ENCODE measurements at regions not wholly inside any gene's neighbourhood (a gene's known extent, or its start where the extent isn't known, plus 50 kb on each side); places are given as distances from the start of the nearest gene placed in this dataset.
"Not testable (repeated sequence)": the region's sequence is repeated elsewhere in the genome, so short reads cannot be mapped to it uniquely, and the experiment has no call there.

GRCh38 chr13:111064661-111065060 is 50.4 kb upstream of the ARHGEF7 start:
- no peak for DNase-seq (ENCODE audit: low spot score)

GRCh38 chr13:111062966-111063365 is 52.1 kb upstream of the ARHGEF7 start:
- DNase-seq (ENCODE audit: low spot score): no peak

GRCh38 chr13:111062305-111062704 is 52.8 kb upstream of the ARHGEF7 start:
- no peak for DNase-seq (ENCODE audit: low spot score)

- no peak for DNase-seq (ENCODE audit: low spot score)
Measured at GRCh38 chr13:111061358-111062045, 53.6 kb upstream of the ARHGEF7 start.

GRCh38 chr13:111060237-111060919 is 54.7 kb upstream of the ARHGEF7 start:
- no peak for DNase-seq (ENCODE audit: low spot score)

- no peak for DNase-seq (ENCODE audit: low spot score)
Measured at GRCh38 chr13:111058796-111059506, 56.2 kb upstream of the ARHGEF7 start.

- not testable (repeated sequence) for DNase-seq (ENCODE audit: low spot score)
Measured at GRCh38 chr13:111058339-111058738, 56.8 kb upstream of the ARHGEF7 start.

GRCh38 chr13:111051726-111052232 is 63.3 kb upstream of the ARHGEF7 start:
- DNase-seq (ENCODE audit: low spot score): not testable (repeated sequence)

GRCh38 chr13:111051041-111051725 is 63.9 kb upstream of the ARHGEF7 start:
- DNase-seq (ENCODE audit: low spot score): no peak

GRCh38 chr13:111050539-111050879 is 64.6 kb upstream of the ARHGEF7 start:
- no peak for DNase-seq (ENCODE audit: low spot score)

- peak; percentile 63 for DNase-seq (ENCODE audit: low spot score)
Measured at GRCh38 chr13:111049791-111050538, 65.1 kb upstream of the ARHGEF7 start.

GRCh38 chr13:111048387-111048786 is 66.7 kb upstream of the ARHGEF7 start:
- no peak for DNase-seq (ENCODE audit: low spot score)

- no peak for DNase-seq (ENCODE audit: low spot score)
Measured at GRCh38 chr13:111047326-111047725, 67.8 kb upstream of the ARHGEF7 start.

- peak; percentile 54 for DNase-seq (ENCODE audit: low spot score)
Measured at GRCh38 chr13:111046590-111047141, 68.4 kb upstream of the ARHGEF7 start.

GRCh38 chr13:111045170-111045569 is 69.9 kb upstream of the ARHGEF7 start:
- no peak for DNase-seq (ENCODE audit: low spot score)

- no peak for DNase-seq (ENCODE audit: low spot score)
Measured at GRCh38 chr13:111044087-111044830, 70.9 kb upstream of the ARHGEF7 start.

- DNase-seq (ENCODE audit: low spot score): peak; percentile 70
Measured at GRCh38 chr13:111043575-111043982, 71.5 kb upstream of the ARHGEF7 start.

GRCh38 chr13:111042661-111043226 is 72.4 kb upstream of the ARHGEF7 start:
- DNase-seq (ENCODE audit: low spot score): no peak

- no peak for DNase-seq (ENCODE audit: low spot score)
Measured at GRCh38 chr13:111040830-111041229, 74.3 kb upstream of the ARHGEF7 start.

GRCh38 chr13:111039735-111040134 is 75.4 kb upstream of the ARHGEF7 start:
- DNase-seq (ENCODE audit: low spot score): no peak

Data from GM03348 (cell line).